T-helper 17 cell (primary cell): ENCODE measurements at regions not wholly inside any gene's neighbourhood (a gene's known extent, or its start where the extent isn't known, plus 50 kb on each side); places are given as distances from the start of the nearest gene placed in this dataset.
"Not testable (repeated sequence)": the region's sequence is repeated elsewhere in the genome, so short reads cannot be mapped to it uniquely, and the experiment has no call there.

ENCODE experiments used
- ATAC-seq: fragments of 150-1000 bp; cut with Tn5 transposase; 2 replicates; pipeline ENCODE4 v1.10.0; 2021; ENCODE audit warnings: mild to moderate bottlenecking, moderate library complexity
- DNase-seq, 3 donors: peaks; one replicate each; pipeline versions ENCODE4 v3.0.0 to v3.0.0-alpha.2; 2020 to 2021
- H3K9me3 ChIP-seq: one replicate; pipeline ENCODE4 v1.7.0; 2013; ENCODE audit warnings: low read length, mild to moderate bottlenecking; ENCODE audit not compliant: control insufficient read depth, poor library complexity, severe bottlenecking
- H3K27ac Mint-ChIP-seq: one replicate; pipeline ENCODE4 v1.8.0; 2022; ENCODE audit warnings: mild to moderate bottlenecking, moderate library complexity, mixed read lengths
- H3K27me3 Mint-ChIP-seq: one replicate; pipeline ENCODE4 v1.8.0; 2022; ENCODE audit warnings: mixed read lengths
- H3K36me3 Mint-ChIP-seq: one replicate; pipeline ENCODE4 v1.8.0; 2022; ENCODE audit warnings: low read depth, mixed read lengths
- H3K4me1 Mint-ChIP-seq: one replicate; pipeline ENCODE4 v1.8.0; 2022; ENCODE audit warnings: mild to moderate bottlenecking, mixed read lengths
- H3K4me3 Mint-ChIP-seq: one replicate; pipeline ENCODE4 v1.8.0; 2022; ENCODE audit warnings: mild to moderate bottlenecking, moderate library complexity, mixed read lengths

GRCh38 chr5:127192836-127193338, 97.7 kb upstream of the MEGF10 start:
- H3K27me3 Mint-ChIP-seq = peaks cover 42% of the 10 kb centered on the region
- H3K36me3 Mint-ChIP-seq = peaks cover 2% of the 10 kb centered on the region
- no peak overlapping the region for H3K27ac Mint-ChIP-seq
- no peaks in the 10 kb centered on the region for H3K9me3 ChIP-seq
- no peak for ATAC-seq
- H3K4me3 Mint-ChIP-seq = no peak overlapping the region
- DNase-seq = no peak
- H3K4me1 Mint-ChIP-seq = no peaks in the 10 kb centered on the region

DNA sequence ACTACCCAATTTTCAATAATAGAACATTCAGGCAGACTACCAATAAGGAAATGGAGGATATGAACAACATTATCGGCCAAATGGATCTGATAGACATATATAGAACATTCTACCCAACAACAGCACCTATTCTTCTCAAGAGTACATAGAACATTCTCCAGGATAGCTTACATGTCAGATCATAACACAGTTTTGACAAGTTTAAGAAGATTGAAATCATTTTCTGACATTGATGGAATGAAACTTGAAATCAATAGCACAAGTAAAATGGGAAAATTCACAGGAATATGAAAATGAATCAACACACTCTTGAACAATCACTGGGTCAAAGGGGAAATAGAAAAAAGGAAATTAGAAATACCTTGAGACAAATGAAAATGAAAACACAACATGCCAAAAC, 94.6 kb upstream of the MEGF10 start:
- peaks cover 2% of the 10 kb centered on the region for H3K36me3 Mint-ChIP-seq
- no peak overlapping the region for H3K27ac Mint-ChIP-seq
- H3K27me3 Mint-ChIP-seq = peaks cover 40% of the 10 kb centered on the region
- H3K4me3 Mint-ChIP-seq = no peak overlapping the region
- ATAC-seq = no peak
- H3K9me3 ChIP-seq = no peaks in the 10 kb centered on the region
- no peak for DNase-seq
- no peaks in the 10 kb centered on the region for H3K4me1 Mint-ChIP-seq

GRCh38 chr5:127197402-127198167, 93.0 kb upstream of the MEGF10 start:
- H3K36me3 Mint-ChIP-seq, ATAC-seq, DNase-seq, H3K4me1 Mint-ChIP-seq, H3K27ac Mint-ChIP-seq, H3K4me3 Mint-ChIP-seq, H3K9me3 ChIP-seq: not testable (repeated sequence)
- H3K27me3 Mint-ChIP-seq = peaks cover 36% of the 10 kb centered on the region

DNA sequence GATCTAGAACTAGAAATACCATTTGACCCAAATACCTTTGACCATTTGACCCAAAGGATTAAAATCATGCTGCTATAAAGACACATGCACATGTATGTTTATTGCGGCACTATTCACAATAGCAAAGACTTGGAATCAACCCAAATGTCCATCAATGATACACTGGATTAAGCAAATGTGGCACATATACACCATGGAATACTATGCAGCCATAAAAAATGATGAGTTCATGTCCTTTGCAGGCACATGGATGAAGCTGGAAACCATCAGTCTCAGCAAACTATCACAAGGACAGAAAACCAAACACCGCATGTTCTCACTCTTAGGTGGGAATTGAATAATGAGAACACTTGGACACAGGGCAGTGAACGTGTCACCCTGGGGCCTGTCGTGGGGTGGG, 87.9 kb upstream of the MEGF10 start:
- DNase-seq, H3K4me1 Mint-ChIP-seq, H3K27ac Mint-ChIP-seq, H3K36me3 Mint-ChIP-seq, H3K4me3 Mint-ChIP-seq, H3K9me3 ChIP-seq, ATAC-seq: not testable (repeated sequence)
- H3K27me3 Mint-ChIP-seq = peaks cover 18% of the 10 kb centered on the region

GRCh38 chr5:127203818-127204217, 86.8 kb upstream of the MEGF10 start:
- H3K27ac Mint-ChIP-seq = no peak overlapping the region
- H3K9me3 ChIP-seq = no peaks in the 10 kb centered on the region
- no peaks in the 10 kb centered on the region for H3K36me3 Mint-ChIP-seq
- DNase-seq (no peak), ATAC-seq (no peak)
- H3K27me3 Mint-ChIP-seq = peaks cover 21% of the 10 kb centered on the region
- H3K4me3 Mint-ChIP-seq = no peak overlapping the region
- no peaks in the 10 kb centered on the region for H3K4me1 Mint-ChIP-seq

DNA sequence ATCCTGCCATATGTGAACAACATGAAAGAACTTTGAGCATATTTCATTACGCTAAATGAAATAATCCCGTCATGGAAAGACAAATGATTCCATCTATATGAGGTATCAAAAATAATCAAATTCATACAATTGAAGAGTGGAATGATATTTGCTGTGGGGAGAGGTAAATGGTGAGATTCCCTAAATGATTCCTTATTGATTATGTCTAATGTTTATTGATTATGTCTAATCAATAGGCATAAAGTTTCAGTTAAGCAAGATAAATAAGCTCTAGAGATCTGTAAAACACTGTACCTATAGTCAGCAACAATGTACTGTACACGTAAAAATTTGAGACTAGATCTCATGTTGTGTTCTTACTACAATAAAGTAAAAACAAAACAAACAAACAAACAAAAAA, 85.4 kb upstream of the MEGF10 start:
- no peak overlapping the region for H3K4me3 Mint-ChIP-seq
- no peaks in the 10 kb centered on the region for H3K9me3 ChIP-seq
- DNase-seq (no peak), ATAC-seq (no peak)
- H3K4me1 Mint-ChIP-seq = no peaks in the 10 kb centered on the region
- no peaks in the 10 kb centered on the region for H3K36me3 Mint-ChIP-seq
- no peak overlapping the region for H3K27ac Mint-ChIP-seq
- H3K27me3 Mint-ChIP-seq = peaks cover 20% of the 10 kb centered on the region

- Mint-ChIP-seq H3K4me1 (no peaks in the 10 kb centered on the region), H3K27ac (no peak overlapping the region), H3K36me3 (no peaks in the 10 kb centered on the region), H3K4me3 (no peak overlapping the region), H3K27me3 (peaks cover 20% of the 10 kb centered on the region)
- DNase-seq = no peak
- no peak for ATAC-seq
- H3K9me3 ChIP-seq = no peaks in the 10 kb centered on the region
Measured at GRCh38 chr5:127206320-127207113, 84.1 kb upstream of the MEGF10 start.

- Mint-ChIP-seq H3K27ac (no peak overlapping the region), H3K36me3 (no peaks in the 10 kb centered on the region), H3K4me1 (no peaks in the 10 kb centered on the region), H3K4me3 (no peak overlapping the region), H3K27me3 (peaks cover 26% of the 10 kb centered on the region)
- no peaks in the 10 kb centered on the region for H3K9me3 ChIP-seq
- DNase-seq (no peak), ATAC-seq (no peak)
Measured at GRCh38 chr5:127210042-127210441, 80.6 kb upstream of the MEGF10 start.

GRCh38 chr5:127213231-127213630, 77.4 kb upstream of the MEGF10 start:
- H3K4me1 Mint-ChIP-seq = no peaks in the 10 kb centered on the region
- peaks cover 22% of the 10 kb centered on the region for H3K27me3 Mint-ChIP-seq
- ATAC-seq (no peak), DNase-seq (no peak)
- H3K36me3 Mint-ChIP-seq = no peaks in the 10 kb centered on the region
- no peak overlapping the region for H3K4me3 Mint-ChIP-seq
- H3K9me3 ChIP-seq = no peaks in the 10 kb centered on the region
- no peak overlapping the region for H3K27ac Mint-ChIP-seq

- no peak for ATAC-seq
- Mint-ChIP-seq H3K36me3 (peaks cover 5% of the 10 kb centered on the region), H3K4me1 (no peaks in the 10 kb centered on the region), H3K27me3 (peaks cover 17% of the 10 kb centered on the region), H3K4me3 (no peak overlapping the region), H3K27ac (no peak overlapping the region)
- no peak for DNase-seq
- H3K9me3 ChIP-seq = no peaks in the 10 kb centered on the region
Measured at GRCh38 chr5:127216143-127216542, 74.5 kb upstream of the MEGF10 start.

DNA sequence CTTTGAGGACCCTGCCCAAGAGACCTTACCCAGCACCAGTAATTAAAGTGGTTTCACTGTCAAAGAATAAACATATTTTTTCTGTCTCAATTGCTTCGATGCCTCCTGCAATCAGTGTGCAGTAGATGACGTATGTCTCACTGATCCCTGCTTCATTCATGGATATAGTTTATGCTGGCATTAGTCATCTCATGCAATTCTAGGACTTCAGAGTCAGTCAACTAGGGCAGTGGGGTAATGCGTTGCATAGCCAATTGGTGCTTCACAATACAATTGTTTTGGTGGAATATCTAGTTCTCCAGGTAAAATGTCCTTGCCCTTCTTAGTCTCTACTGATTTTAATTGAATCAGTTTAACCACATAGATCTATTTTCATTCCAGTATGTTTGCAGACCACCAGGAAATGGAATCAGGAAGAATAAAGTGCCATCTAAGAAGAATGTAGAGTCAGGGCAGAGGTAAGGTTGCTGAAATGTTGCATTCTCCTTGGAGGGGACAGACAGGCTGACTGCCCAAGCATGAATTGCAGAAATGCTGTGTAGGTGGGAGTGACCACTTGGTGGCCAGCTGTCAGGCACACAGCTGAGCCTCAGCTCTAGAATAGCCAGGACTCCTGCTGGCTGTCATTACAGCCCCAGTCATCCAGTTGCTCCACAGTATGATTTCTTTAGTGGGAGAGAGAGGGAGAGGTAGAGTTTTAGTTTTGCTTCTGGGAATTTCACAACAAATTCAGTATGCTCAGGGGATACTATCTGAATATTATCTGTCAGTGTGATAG, 73.5 kb upstream of the MEGF10 start:
- no peak overlapping the region for H3K4me3 Mint-ChIP-seq
- DNase-seq (no peak), ATAC-seq (no peak)
- H3K4me1 Mint-ChIP-seq = no peaks in the 10 kb centered on the region
- no peak overlapping the region for H3K27ac Mint-ChIP-seq
- no peaks in the 10 kb centered on the region for H3K9me3 ChIP-seq
- H3K27me3 Mint-ChIP-seq = peaks cover 17% of the 10 kb centered on the region
- peaks cover 5% of the 10 kb centered on the region for H3K36me3 Mint-ChIP-seq

GRCh38 chr5:127221936-127222335, 68.7 kb upstream of the MEGF10 start:
- H3K27ac Mint-ChIP-seq, H3K27me3 Mint-ChIP-seq, H3K4me1 Mint-ChIP-seq, H3K4me3 Mint-ChIP-seq, DNase-seq, H3K36me3 Mint-ChIP-seq, H3K9me3 ChIP-seq, ATAC-seq: not testable (repeated sequence)

- not testable (repeated sequence) for H3K4me1 Mint-ChIP-seq, ATAC-seq, H3K27ac Mint-ChIP-seq, DNase-seq, H3K27me3 Mint-ChIP-seq, H3K4me3 Mint-ChIP-seq, H3K36me3 Mint-ChIP-seq, H3K9me3 ChIP-seq
Measured at GRCh38 chr5:127222571-127223156, 67.9 kb upstream of the MEGF10 start.
